ENCODE measurements at regions not wholly inside any gene's neighbourhood (a gene's known extent, or its start where the extent isn't known, plus 50 kb on each side); places are given as distances from the start of the nearest gene placed in this dataset.

DNA sequence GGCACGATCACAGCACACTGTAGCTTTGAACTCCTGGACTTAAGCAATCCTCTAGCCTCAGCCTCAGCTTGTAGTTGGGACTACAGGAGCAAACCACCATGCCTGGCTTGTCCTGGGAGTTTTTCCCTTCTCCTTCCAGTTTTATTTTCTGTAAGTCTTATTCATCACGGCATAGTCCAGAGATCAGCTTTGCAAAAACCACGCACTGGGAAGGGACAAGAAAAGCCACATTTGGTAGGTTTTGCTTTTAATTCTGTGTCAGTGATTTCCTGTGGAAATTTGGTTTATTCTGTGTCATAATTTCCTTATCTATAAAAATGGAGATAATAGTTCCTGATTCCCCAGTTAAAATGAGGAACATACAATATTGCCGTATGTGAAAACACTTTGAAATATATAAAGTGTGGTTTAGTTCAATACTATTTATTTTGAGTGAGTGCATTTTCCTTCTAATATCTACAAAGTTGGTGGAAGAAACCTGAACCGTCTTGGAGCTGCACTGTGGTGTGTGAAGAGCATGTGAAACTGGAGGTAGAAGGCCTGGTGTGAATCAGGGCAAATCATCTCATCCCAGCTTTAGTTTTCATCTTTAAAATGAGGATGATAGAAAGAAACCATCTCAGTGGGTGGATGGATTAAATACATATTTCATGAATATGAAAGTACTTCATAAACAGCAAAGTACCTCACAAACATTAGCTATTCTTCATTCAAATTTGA lies 92.8 kb upstream of the ELL2 start:
- no peak for TF ChIP-seq CTCF (IDR thresholded peaks at IDR 0.05)
- no peak for TF ChIP-seq POLR2A (IDR thresholded peaks at IDR 0.05)
